Right kidney (tissue), 1 donor: ENCODE measurements at regions not wholly inside any gene's neighbourhood (a gene's known extent, or its start where the extent isn't known, plus 50 kb on each side); places are given as distances from the start of the nearest gene placed in this dataset.
"Not testable (repeated sequence)": the region's sequence is repeated elsewhere in the genome, so short reads cannot be mapped to it uniquely, and the experiment has no call there.

Experiments used
- DNase-seq: peaks from one replicate; pipeline ENCODE4 v3.0.0-alpha.2; 2016

- no peak for DNase-seq
These were observed 228.8 kb downstream of the SMARCA2 start for GRCh38 chr9:2243666-2244555.

GRCh38 chr9:2247340-2247739 is 232.2 kb downstream of the SMARCA2 start:
- no peak for DNase-seq

GRCh38 chr9:2248768-2249265 is 233.7 kb downstream of the SMARCA2 start:
- DNase-seq: no peak

- DNase-seq: no peak
These were observed 238.8 kb downstream of the SMARCA2 start for GRCh38 chr9:2253636-2254580.

- no peak for DNase-seq
These were observed 240.0 kb downstream of the SMARCA2 start for GRCh38 chr9:2255128-2255527.

- DNase-seq: no peak
These were observed 242.2 kb downstream of the SMARCA2 start for GRCh38 chr9:2257248-2257929.

- no peak for DNase-seq
These were observed 245.5 kb downstream of the SMARCA2 start for GRCh38 chr9:2260417-2261306.

- DNase-seq: no peak
These were observed 246.4 kb downstream of the SMARCA2 start for GRCh38 chr9:2261421-2262103.

GRCh38 chr9:2262386-2263071 is 247.4 kb downstream of the SMARCA2 start:
- DNase-seq: no peak

GRCh38 chr9:2263111-2263510 is 248.0 kb downstream of the SMARCA2 start:
- no peak for DNase-seq

GRCh38 chr9:2263665-2264064 is 248.5 kb downstream of the SMARCA2 start:
- DNase-seq: no peak

GRCh38 chr9:2264081-2264480 is 248.9 kb downstream of the SMARCA2 start:
- no peak for DNase-seq

GRCh38 chr9:2267181-2267745 is 252.1 kb downstream of the SMARCA2 start:
- DNase-seq: no peak

GRCh38 chr9:2269778-2270177 is 254.6 kb downstream of the SMARCA2 start:
- DNase-seq: no peak

GRCh38 chr9:2270565-2270964 is 255.4 kb downstream of the SMARCA2 start:
- DNase-seq: no peak

- DNase-seq: no peak
These were observed 256.3 kb downstream of the SMARCA2 start for GRCh38 chr9:2271426-2271825.

GRCh38 chr9:2274762-2275161 is 259.6 kb downstream of the SMARCA2 start:
- DNase-seq: no peak

GRCh38 chr9:2276296-2276695 is 261.1 kb downstream of the SMARCA2 start:
- DNase-seq: no peak

- not testable (repeated sequence) for DNase-seq
These were observed 262.0 kb downstream of the SMARCA2 start for GRCh38 chr9:2277133-2277532.

- DNase-seq: not testable (repeated sequence)
These were observed 262.5 kb downstream of the SMARCA2 start for GRCh38 chr9:2277644-2278043.
